Kidney (tissue), 13 donors: ENCODE measurements at regions not wholly inside any gene's neighbourhood (a gene's known extent, or its start where the extent isn't known, plus 50 kb on each side); places are given as distances from the start of the nearest gene placed in this dataset.

ENCODE experiments used
- DNase-seq, 5 donors: peaks; one replicate each; pipeline ENCODE4 v3.0.0-alpha.2; 2013 to 2020
- FAIRE-seq: peaks from 2 replicates; lab custom pipeline; 2012; peaks lifted over from hg19 to GRCh38; lab: Jason Lieb, UNC
- H3K27ac ChIP-seq, 2 donors: one replicate each; pipeline ENCODE4 v1.7.0; 2013; ENCODE audit warnings: low read depth in 2 of 2, low read length in 2 of 2, inconsistent platforms in 1 of 2
- H3K27me3 ChIP-seq: one replicate; pipeline ENCODE4 v1.7.1; 2013; ENCODE audit warnings: low read length, inconsistent platforms; ENCODE audit not compliant: control insufficient read depth, insufficient read depth
- H3K36me3 ChIP-seq, 3 donors: one replicate each; pipeline versions ENCODE4 v1.7.0 to v1.7.1; 2013; ENCODE audit warnings: low read length in 3 of 3, control low read depth in 1 of 3, inconsistent platforms in 1 of 3; ENCODE audit not compliant: insufficient read depth in 3 of 3, control insufficient read depth in 2 of 3
- H3K4me1 ChIP-seq, 3 donors: one replicate each; pipeline versions ENCODE4 v1.7.0 to v1.7.1; 2013; ENCODE audit warnings: low read length in 3 of 3, inconsistent platforms in 1 of 3, low read depth in 1 of 3; ENCODE audit not compliant: control insufficient read depth in 2 of 3, insufficient read depth in 2 of 3
- H3K4me3 ChIP-seq, 3 donors: one replicate each; pipeline versions ENCODE4 v1.7.0 to v1.8.1; 2013; ENCODE audit warnings: low read length in 3 of 3, control low read depth in 1 of 3, inconsistent platforms in 1 of 3
- H3K9ac ChIP-seq, 3 donors: one replicate each; pipeline versions ENCODE4 v1.7.0 to v1.7.1; 2013; ENCODE audit warnings: low read length in 3 of 3, control low read depth in 1 of 3, inconsistent platforms in 1 of 3
- H3K9me3 ChIP-seq, 3 donors: one replicate each; pipeline versions ENCODE4 v1.7.0 to v1.7.1; 2013; ENCODE audit warnings: low read length in 3 of 3, control low read depth in 1 of 3, inconsistent platforms in 1 of 3; ENCODE audit not compliant: control insufficient read depth in 2 of 3, insufficient read depth in 1 of 3
- CTCF ChIP-seq: IDR thresholded peaks from 3 replicates; pipeline ENCODE4 v1.5.1; 2012; ENCODE audit warnings: mild to moderate bottlenecking, moderate library complexity, borderline replicate concordance; ENCODE audit not compliant: insufficient read depth; ENCODE audit errors: extremely low read depth
- intact Hi-C: fragments of 100-400 bp; cut with DNase I; formaldehyde crosslinking; loops from one replicate; pipeline ENCODE4 v1.11.1; 2022
- donor health status: control.
- donor health status: control.
- donor health status: control.
- donor health status: control.
- donor health status: control.
- donor health status: DM: yes; HTN: yes; CAD: no.
- donor health status: Normal renal cell carcinoma (clear cell type).

GRCh38 chr12:25675808-25676207 is 122.7 kb upstream of the LMNTD1 start:
- Histone ChIP-seq H3K9me3 (no peaks in the 10 kb centered on the region), H3K4me3 (no peak overlapping the region), H3K27me3 (no peaks in the 10 kb centered on the region), H3K9ac (no peak overlapping the region), H3K27ac (no peak overlapping the region), H3K36me3 (no peaks in the 10 kb centered on the region), H3K4me1 (no peaks in the 10 kb centered on the region)
- intact Hi-C loops = no loop called here
- no peak for TF ChIP-seq CTCF
- FAIRE-seq = no peak
- no peak for DNase-seq

GRCh38 chr12:25677232-25677937 is 124.3 kb upstream of the LMNTD1 start:
- H3K27me3 ChIP-seq = no peaks in the 10 kb centered on the region
- H3K9ac ChIP-seq = no peak overlapping the region
- TF ChIP-seq CTCF = peak; percentile 5
- FAIRE-seq = no peak
- no peaks in the 10 kb centered on the region for H3K36me3 ChIP-seq
- H3K4me3 ChIP-seq = no peak overlapping the region
- no peak overlapping the region for H3K27ac ChIP-seq
- DNase-seq = no peak
- H3K9me3 ChIP-seq = no peaks in the 10 kb centered on the region
- intact Hi-C loops = no loop called here
- no peaks in the 10 kb centered on the region for H3K4me1 ChIP-seq

GRCh38 chr12:25681580-25681979 is 128.5 kb upstream of the LMNTD1 start:
- DNase-seq = no peak
- no peak for TF ChIP-seq CTCF
- Histone ChIP-seq H3K4me1 (no peaks in the 10 kb centered on the region), H3K9me3 (no peaks in the 10 kb centered on the region), H3K4me3 (no peak overlapping the region), H3K9ac (no peak overlapping the region), H3K27me3 (no peaks in the 10 kb centered on the region), H3K36me3 (no peaks in the 10 kb centered on the region), H3K27ac (no peak overlapping the region)
- no peak for FAIRE-seq
- intact Hi-C loops = no loop called here

- H3K27me3 ChIP-seq = no peaks in the 10 kb centered on the region
- no peaks in the 10 kb centered on the region for H3K4me1 ChIP-seq
- H3K36me3 ChIP-seq = no peaks in the 10 kb centered on the region
- H3K4me3 ChIP-seq = no peak overlapping the region
- FAIRE-seq (no peak), DNase-seq (no peak)
- no peak for TF ChIP-seq CTCF
- H3K9ac ChIP-seq = no peak overlapping the region
- no peak overlapping the region for H3K27ac ChIP-seq
- no peaks in the 10 kb centered on the region for H3K9me3 ChIP-seq
- intact Hi-C loops = no loop called here
These were observed 129.3 kb upstream of the LMNTD1 start for GRCh38 chr12:25682421-25682820.
